ENCODE measurements at regions not wholly inside any gene's neighbourhood (a gene's known extent, or its start where the extent isn't known, plus 50 kb on each side); places are given as distances from the start of the nearest gene placed in this dataset.

- TF ChIP-seq CTCF (conservative IDR thresholded peaks at IDR 0.05): no peak
- no peak for TF ChIP-seq EZH2 (IDR thresholded peaks at IDR 0.05; ENCODE audit: low read depth)
Measured at GRCh38 chr12:76197283-76197682, 112.8 kb upstream of the NAP1L1 start.

Data from PC-9 (cell line).